ENCODE measurements at regions not wholly inside any gene's neighbourhood (a gene's known extent, or its start where the extent isn't known, plus 50 kb on each side); places are given as distances from the start of the nearest gene placed in this dataset.

GRCh38 chr3:193754719-193755118, 161.7 kb downstream of the OPA1 start:
- DNase-seq: no peak

GRCh38 chr3:193756536-193756935, 163.5 kb downstream of the OPA1 start:
- no peak for DNase-seq

GRCh38 chr3:193757457-193757856, 164.4 kb downstream of the OPA1 start:
- no peak for DNase-seq

GRCh38 chr3:193761969-193762368, 169.0 kb downstream of the OPA1 start:
- no peak for DNase-seq

- DNase-seq: no peak
Measured at GRCh38 chr3:193762657-193763056, 169.6 kb downstream of the OPA1 start.

- no peak for DNase-seq
Measured at GRCh38 chr3:193764959-193765358, 172.0 kb downstream of the OPA1 start.

- no peak for DNase-seq
Measured at GRCh38 chr3:193767353-193768069, 174.5 kb downstream of the OPA1 start.

GRCh38 chr3:193768070-193768394, 175.0 kb downstream of the OPA1 start:
- no peak for DNase-seq

- DNase-seq: no peak
Measured at GRCh38 chr3:193769437-193769836, 176.4 kb downstream of the OPA1 start.

- no peak for DNase-seq
Measured at GRCh38 chr3:193771011-193771652, 178.1 kb downstream of the OPA1 start.

GRCh38 chr3:193771653-193772421, 178.8 kb downstream of the OPA1 start:
- no peak for DNase-seq

- no peak for DNase-seq
Measured at GRCh38 chr3:193772422-193772763, 179.4 kb downstream of the OPA1 start.

- peak; percentile 11 for DNase-seq
Measured at GRCh38 chr3:193773266-193774220, 180.5 kb downstream of the OPA1 start.

GRCh38 chr3:193774272-193774915, 181.4 kb downstream of the OPA1 start:
- DNase-seq: no peak

- DNase-seq: no peak
Measured at GRCh38 chr3:193774916-193775285, 181.9 kb downstream of the OPA1 start.

GRCh38 chr3:193775421-193776077, 182.5 kb downstream of the OPA1 start:
- DNase-seq: no peak

- DNase-seq: no peak
Measured at GRCh38 chr3:193776626-193777358, 183.8 kb downstream of the OPA1 start.

GRCh38 chr3:193777524-193777923, 184.5 kb downstream of the OPA1 start:
- no peak for DNase-seq

GRCh38 chr3:193778676-193779075, 185.7 kb downstream of the OPA1 start:
- DNase-seq: no peak

GRCh38 chr3:193779933-193780332, 186.9 kb downstream of the OPA1 start:
- DNase-seq: no peak

- no peak for DNase-seq
Measured at GRCh38 chr3:193780397-193780796, 187.4 kb downstream of the OPA1 start.

Measured in OCI-M1 (cell line).